ENCODE measurements at regions not wholly inside any gene's neighbourhood (a gene's known extent, or its start where the extent isn't known, plus 50 kb on each side); places are given as distances from the start of the nearest gene placed in this dataset.

DNA sequence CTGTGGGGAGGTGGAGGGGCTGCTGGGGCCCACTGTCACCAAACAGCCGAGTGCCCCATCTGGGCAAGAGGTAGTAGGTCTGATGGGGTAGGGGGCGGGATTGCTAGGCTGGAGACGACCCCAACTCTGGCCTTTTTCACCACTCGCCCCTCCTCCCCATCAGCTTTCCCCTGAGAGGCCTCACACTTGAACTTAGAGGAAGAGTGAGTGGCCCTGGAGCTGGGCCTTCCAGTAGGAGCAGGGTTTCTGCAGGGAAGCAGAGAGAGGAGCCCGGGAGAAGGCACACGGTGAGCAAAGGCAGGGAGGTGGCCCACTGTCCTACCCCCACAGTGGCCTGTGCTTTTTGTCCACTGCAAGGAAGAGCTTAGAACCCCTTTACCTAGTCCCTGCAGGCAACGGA is 111.9 kb upstream of the WNT4 start:
- Histone ChIP-seq H3K4me3 (ENCODE audit: low read depth, low read length) (no peak overlapping the region), H3K27me3 (ENCODE audit: control insufficient read depth, insufficient read depth, low read length) (peaks cover 39% of the 10 kb centered on the region), H3K36me3 (ENCODE audit: control insufficient read depth, insufficient read depth, low read length) (no peaks in the 10 kb centered on the region)
- TF ChIP-seq, protein P1, sequence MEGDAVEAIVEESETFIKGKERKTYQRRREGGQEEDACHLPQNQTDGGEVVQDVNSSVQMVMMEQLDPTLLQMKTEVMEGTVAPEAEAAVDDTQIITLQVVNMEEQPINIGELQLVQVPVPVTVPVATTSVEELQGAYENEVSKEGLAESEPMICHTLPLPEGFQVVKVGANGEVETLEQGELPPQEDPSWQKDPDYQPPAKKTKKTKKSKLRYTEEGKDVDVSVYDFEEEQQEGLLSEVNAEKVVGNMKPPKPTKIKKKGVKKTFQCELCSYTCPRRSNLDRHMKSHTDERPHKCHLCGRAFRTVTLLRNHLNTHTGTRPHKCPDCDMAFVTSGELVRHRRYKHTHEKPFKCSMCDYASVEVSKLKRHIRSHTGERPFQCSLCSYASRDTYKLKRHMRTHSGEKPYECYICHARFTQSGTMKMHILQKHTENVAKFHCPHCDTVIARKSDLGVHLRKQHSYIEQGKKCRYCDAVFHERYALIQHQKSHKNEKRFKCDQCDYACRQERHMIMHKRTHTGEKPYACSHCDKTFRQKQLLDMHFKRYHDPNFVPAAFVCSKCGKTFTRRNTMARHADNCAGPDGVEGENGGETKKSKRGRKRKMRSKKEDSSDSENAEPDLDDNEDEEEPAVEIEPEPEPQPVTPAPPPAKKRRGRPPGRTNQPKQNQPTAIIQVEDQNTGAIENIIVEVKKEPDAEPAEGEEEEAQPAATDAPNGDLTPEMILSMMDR (IDR thresholded peaks at IDR 0.05; ENCODE audit: insufficient read depth, low read depth, low read length): no peak
- CTCF ChIA-PET: interaction anchor here (0.6 kb wide), 2 partner anchors 18 to 630 kb away, joined by 3 read pairs; no protein-coding TSS in a partner anchor
- POLR2A ChIA-PET: interaction anchor here (0.6 kb wide), 1 partner anchor 765 kb away, joined by 5 read pairs; no protein-coding TSS in a partner anchor
- no peak for DNase-seq (ENCODE audit: low read depth)

DNA sequence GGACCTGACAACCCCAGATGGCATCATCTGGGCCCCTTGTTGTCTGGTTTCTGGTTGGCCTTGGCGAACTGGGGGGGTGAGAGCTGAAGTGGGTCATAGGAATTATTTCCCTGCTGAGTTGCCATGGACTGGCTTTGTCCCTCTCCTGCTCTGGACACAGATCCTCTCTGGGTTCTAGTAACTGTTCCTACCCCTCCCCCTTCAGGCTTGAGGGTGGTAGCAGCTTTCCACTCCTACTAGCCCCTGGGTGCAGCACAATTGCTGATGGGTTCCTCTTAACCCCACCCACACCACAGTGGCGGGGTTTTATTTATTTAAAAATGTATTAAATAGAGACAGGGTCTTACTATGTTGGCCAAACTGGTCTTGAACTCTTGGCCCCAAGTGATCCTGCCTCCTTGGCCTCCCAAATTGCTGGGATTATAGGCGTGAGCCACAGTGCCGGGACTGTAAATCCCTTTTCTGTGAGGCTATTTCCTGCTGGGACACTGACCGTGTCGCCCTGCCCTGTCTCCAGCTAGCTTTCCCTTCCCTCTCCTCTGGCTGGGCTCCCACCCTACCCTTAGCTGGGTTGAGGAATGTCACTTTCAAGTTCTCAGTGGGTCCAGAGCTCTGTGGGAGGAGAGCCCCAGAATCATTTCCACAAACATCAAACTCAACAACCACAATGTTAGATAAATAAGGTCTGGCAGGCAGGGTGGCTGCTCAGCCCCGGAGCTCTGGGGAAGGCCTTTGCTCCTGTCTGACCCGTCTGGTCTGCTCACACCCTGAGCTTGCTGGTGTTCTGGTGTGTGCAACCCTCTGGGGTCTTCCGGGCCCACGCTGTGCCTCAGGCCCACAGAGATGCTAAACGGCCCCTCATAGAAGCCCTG is 112.7 kb upstream of the WNT4 start:
- Histone ChIP-seq H3K4me3 (ENCODE audit: low read depth, low read length) (no peak overlapping the region), H3K36me3 (ENCODE audit: control insufficient read depth, insufficient read depth, low read length) (no peaks in the 10 kb centered on the region), H3K27me3 (ENCODE audit: control insufficient read depth, insufficient read depth, low read length) (peaks cover 35% of the 10 kb centered on the region)
- TF ChIP-seq, protein P1 (IDR thresholded peaks at IDR 0.05; ENCODE audit: insufficient read depth, low read depth, low read length): no peak
- DNase-seq (ENCODE audit: low read depth): no peak
- ChIA-PET CTCF (no interaction called here), POLR2A (no interaction called here)

- ChIA-PET CTCF (no interaction called here), POLR2A (no interaction called here)
- Histone ChIP-seq H3K4me3 (ENCODE audit: low read depth, low read length) (no peak overlapping the region), H3K27me3 (ENCODE audit: control insufficient read depth, insufficient read depth, low read length) (peaks cover 34% of the 10 kb centered on the region), H3K36me3 (ENCODE audit: control insufficient read depth, insufficient read depth, low read length) (no peaks in the 10 kb centered on the region)
- TF ChIP-seq, protein P1 (IDR thresholded peaks at IDR 0.05; ENCODE audit: insufficient read depth, low read depth, low read length): no peak
- no peak for DNase-seq (ENCODE audit: low read depth)
Observed at GRCh38 chr1:22256213-22256512, 113.3 kb upstream of the WNT4 start.

DNA sequence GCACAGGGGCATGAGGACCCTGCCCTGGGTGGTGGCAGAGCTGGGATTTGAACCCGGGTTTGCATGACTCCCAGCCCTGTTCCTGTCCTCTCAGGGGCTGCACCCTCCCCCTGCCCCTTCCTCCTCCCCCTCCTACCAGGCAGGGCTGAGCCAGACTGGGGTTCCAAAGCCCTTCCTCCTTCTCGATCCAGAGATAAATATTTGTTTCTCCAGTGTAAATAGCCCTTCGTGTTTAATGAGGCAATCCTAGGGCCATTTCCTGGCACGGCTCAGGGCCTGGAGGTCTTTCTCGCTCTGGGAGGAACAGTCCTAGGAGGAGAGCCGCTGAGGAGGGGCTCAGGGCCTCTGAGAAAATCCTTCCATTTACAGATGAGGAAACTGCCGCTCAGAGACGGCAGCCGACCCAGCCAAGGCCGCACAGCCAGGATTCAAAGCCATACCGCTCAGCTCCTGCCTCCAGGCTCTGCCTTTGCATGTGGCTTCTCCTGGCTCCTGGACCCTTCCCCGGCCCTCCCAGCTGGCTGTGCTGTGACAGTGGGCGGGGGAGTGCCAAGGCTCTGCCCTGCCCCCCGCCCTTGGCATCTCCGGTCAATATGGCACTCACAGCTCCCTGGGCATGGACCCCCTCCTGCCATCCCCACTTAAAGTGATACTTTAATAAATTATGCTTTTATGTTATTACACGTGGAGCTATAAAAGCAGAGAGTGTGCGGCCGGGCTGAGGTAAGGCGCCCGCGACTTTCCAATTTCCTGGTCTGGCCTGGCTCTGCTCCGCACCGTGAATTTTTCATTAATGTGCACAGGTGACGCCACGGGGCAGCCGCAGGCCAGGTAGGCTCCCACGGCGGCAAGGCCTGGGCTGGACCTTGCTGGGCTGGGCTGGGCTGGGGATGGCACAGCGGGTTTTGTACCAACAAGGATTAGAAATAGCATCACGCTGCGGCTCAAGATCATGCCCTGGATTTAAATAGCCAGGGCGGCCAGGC is 114.7 kb upstream of the WNT4 start:
- H3K36me3 ChIP-seq (ENCODE audit: control insufficient read depth, insufficient read depth, low read length): no peaks in the 10 kb centered on the region
- no peak for DNase-seq (ENCODE audit: low read depth)
- TF ChIP-seq, protein P1 (IDR thresholded peaks at IDR 0.05; ENCODE audit: insufficient read depth, low read depth, low read length): no peak
- no peak overlapping the region for H3K4me3 ChIP-seq (ENCODE audit: low read depth, low read length)
- H3K27me3 ChIP-seq (ENCODE audit: control insufficient read depth, insufficient read depth, low read length): peaks cover 27% of the 10 kb centered on the region
- CTCF ChIA-PET: no interaction called here
- POLR2A ChIA-PET: no interaction called here

- Histone ChIP-seq H3K36me3 (ENCODE audit: control insufficient read depth, insufficient read depth, low read length) (no peaks in the 10 kb centered on the region), H3K4me3 (ENCODE audit: low read depth, low read length) (no peak overlapping the region), H3K27me3 (ENCODE audit: control insufficient read depth, insufficient read depth, low read length) (peaks cover 23% of the 10 kb centered on the region)
- ChIA-PET CTCF (no interaction called here), POLR2A (no interaction called here)
- TF ChIP-seq, protein P1 (IDR thresholded peaks at IDR 0.05; ENCODE audit: insufficient read depth, low read depth, low read length): no peak
- no peak for DNase-seq (ENCODE audit: low read depth)
Observed at GRCh38 chr1:22258698-22259097, 115.8 kb upstream of the WNT4 start.

Data from BJ (cell line).